Natural killer cell (primary cell): ENCODE measurements at regions not wholly inside any gene's neighbourhood (a gene's known extent, or its start where the extent isn't known, plus 50 kb on each side); places are given as distances from the start of the nearest gene placed in this dataset.
"Not testable (repeated sequence)": the region's sequence is repeated elsewhere in the genome, so short reads cannot be mapped to it uniquely, and the experiment has no call there.

ENCODE experiments used
- ATAC-seq, 3 donors: fragments of 150-1000 bp in 2 of 3; fragments of 200-7000 bp in 1 of 3; cut with Tn5 transposase; 1 replicate in 1 of 3; 2 replicates in 2 of 3; pipeline ENCODE4 v1.10.0; 2021; ENCODE audit warnings: mild to moderate bottlenecking in 2 of 3, moderate library complexity in 2 of 3
- DNase-seq, 2 donors: peaks; one replicate each; pipeline versions ENCODE4 v3.0.0 to v3.0.0-alpha.2; 2013 to 2021; ENCODE audit warnings: mixed read lengths in 1 of 2
- H3K27ac ChIP-seq: one replicate; pipeline ENCODE4 v1.5.1; 2013; ENCODE audit warnings: mild to moderate bottlenecking, low read length
- H3K27me3 ChIP-seq: one replicate; pipeline ENCODE4 v1.6.1; 2013; ENCODE audit warnings: low read length; ENCODE audit not compliant: control insufficient read depth, insufficient read depth
- H3K36me3 ChIP-seq: one replicate; pipeline ENCODE4 v1.6.1; 2013; ENCODE audit warnings: low read length; ENCODE audit not compliant: control insufficient read depth, insufficient read depth
- H3K4me1 ChIP-seq: one replicate; pipeline ENCODE4 v1.6.1; 2013; ENCODE audit warnings: low read length; ENCODE audit not compliant: control insufficient read depth, insufficient read depth
- H3K4me3 ChIP-seq: one replicate; pipeline ENCODE4 v1.5.1; 2013; ENCODE audit warnings: low read length
- H3K9me3 ChIP-seq: one replicate; pipeline ENCODE4 v1.6.1; 2013; ENCODE audit warnings: low read length; ENCODE audit not compliant: control insufficient read depth, insufficient read depth
- H3K27ac Mint-ChIP-seq, 2 donors: one replicate each; pipeline ENCODE4 v1.8.0; 2022; ENCODE audit warnings: mild to moderate bottlenecking in 2 of 2, mixed read lengths in 2 of 2, moderate library complexity in 1 of 2
- H3K27me3 Mint-ChIP-seq, 2 donors: one replicate each; pipeline ENCODE4 v1.8.0; 2022; ENCODE audit warnings: low read depth in 2 of 2, mixed read lengths in 2 of 2
- H3K36me3 Mint-ChIP-seq: one replicate; pipeline ENCODE4 v1.8.0; 2022; ENCODE audit warnings: mixed read lengths
- H3K4me1 Mint-ChIP-seq, 2 donors: one replicate each; pipeline ENCODE4 v1.8.0; 2022; ENCODE audit warnings: mixed read lengths in 2 of 2
- H3K4me3 Mint-ChIP-seq: one replicate; pipeline ENCODE4 v1.8.0; 2022; ENCODE audit warnings: mild to moderate bottlenecking, moderate library complexity, mixed read lengths
- H3K9me3 Mint-ChIP-seq, 2 donors: one replicate each; pipeline ENCODE4 v1.8.0; 2022; ENCODE audit warnings: mixed read lengths in 2 of 2
- CTCF ChIP-seq: fragments of 200-600 bp; IDR thresholded peaks from one replicate; pipeline ENCODE4 v1.8.0; 2022; ENCODE audit warnings: antibody characterized with exemption
- WGBS: methylation state at CpG from one replicate; pipeline ENCODE4 v1.1.7; 2013; ENCODE audit warnings: missing lambda C conversion rate; ENCODE audit not compliant: insufficient coverage; 5-methylcytosine and 5-hydroxymethylcytosine counted together
- intact Hi-C: fragments of 100-400 bp; cut with micrococcal nuclease; formaldehyde crosslinking; loops from one replicate; pipeline ENCODE4 v1.14.2; 2022

- H3K4me3 ChIP-seq, result no peak overlapping the region
- Mint-ChIP-seq H3K27me3 (peaks cover 14% of the 10 kb centered on the region in 2 donors), H3K36me3 (no peaks in the 10 kb centered on the region), H3K4me3 (no peak overlapping the region), H3K4me1 (no peaks in the 10 kb centered on the region), H3K9me3 (no peaks in the 10 kb centered on the region), H3K27ac (no peak overlapping the region)
- no peak for TF ChIP-seq CTCF
- DNase-seq (no peak), ATAC-seq (no peak)
- intact Hi-C loops, result loop anchor here (1.0 kb wide), 1 partner anchor 37 kb away; no protein-coding TSS in a partner anchor
- H3K36me3 ChIP-seq, result no peaks in the 10 kb centered on the region
- 60% methylated on average over 2 of the region's 2 CpGs for WGBS
- H3K4me1 ChIP-seq, result no peaks in the 10 kb centered on the region
- no peaks in the 10 kb centered on the region for H3K27me3 ChIP-seq
- H3K9me3 ChIP-seq, result no peaks in the 10 kb centered on the region
- H3K27ac ChIP-seq, result no peak overlapping the region
Measured at GRCh38 chr10:77718957-77719356, 81.3 kb upstream of the KCNMA1 start.

GRCh38 chr10:77718312-77718711, 80.7 kb upstream of the KCNMA1 start:
- H3K36me3 Mint-ChIP-seq, H3K4me1 ChIP-seq, ATAC-seq, H3K4me1 Mint-ChIP-seq, H3K9me3 Mint-ChIP-seq, H3K27me3 ChIP-seq, H3K27ac ChIP-seq, H3K9me3 ChIP-seq, H3K27ac Mint-ChIP-seq, H3K4me3 Mint-ChIP-seq, DNase-seq, intact Hi-C loops, H3K4me3 ChIP-seq, H3K36me3 ChIP-seq: not testable (repeated sequence)
- peaks cover 14 to 20% of the 10 kb centered on the region in 2 donors for H3K27me3 Mint-ChIP-seq
- 73% methylated on average over 5 of the region's 6 CpGs for WGBS

DNA sequence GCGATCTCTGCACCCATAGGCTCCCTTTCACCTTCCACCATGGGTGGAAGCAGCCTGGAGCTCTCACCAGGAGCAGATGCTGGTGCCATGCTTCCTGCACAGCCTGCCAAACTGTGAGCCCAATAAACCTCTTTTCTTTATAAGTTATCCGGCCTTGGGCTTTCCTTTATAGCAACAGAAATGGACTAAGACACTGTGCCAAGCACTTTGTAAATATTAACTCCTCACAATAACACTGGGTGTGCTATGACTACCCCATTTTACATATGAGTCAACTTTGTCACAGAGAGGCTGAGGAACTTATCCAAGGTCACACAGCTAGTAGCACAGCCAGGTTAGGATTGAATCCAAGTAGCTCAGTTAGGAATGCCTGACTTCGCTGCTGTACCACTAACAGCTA, 79.7 kb upstream of the KCNMA1 start:
- 77% methylated on average over 3 of the region's 3 CpGs for WGBS
- Mint-ChIP-seq H3K36me3 (no peaks in the 10 kb centered on the region), H3K4me1 (no peaks in the 10 kb centered on the region), H3K4me3 (no peak overlapping the region), H3K27me3 (peaks cover 14 to 23% of the 10 kb centered on the region in 2 donors), H3K27ac (no peak overlapping the region), H3K9me3 (no peaks in the 10 kb centered on the region)
- Histone ChIP-seq H3K27ac (no peak overlapping the region), H3K4me1 (no peaks in the 10 kb centered on the region), H3K4me3 (no peak overlapping the region), H3K36me3 (no peaks in the 10 kb centered on the region), H3K9me3 (no peaks in the 10 kb centered on the region), H3K27me3 (no peaks in the 10 kb centered on the region)
- intact Hi-C loops, result no loop called here
- TF ChIP-seq CTCF, result no peak
- ATAC-seq (no peak), DNase-seq (no peak)

DNA sequence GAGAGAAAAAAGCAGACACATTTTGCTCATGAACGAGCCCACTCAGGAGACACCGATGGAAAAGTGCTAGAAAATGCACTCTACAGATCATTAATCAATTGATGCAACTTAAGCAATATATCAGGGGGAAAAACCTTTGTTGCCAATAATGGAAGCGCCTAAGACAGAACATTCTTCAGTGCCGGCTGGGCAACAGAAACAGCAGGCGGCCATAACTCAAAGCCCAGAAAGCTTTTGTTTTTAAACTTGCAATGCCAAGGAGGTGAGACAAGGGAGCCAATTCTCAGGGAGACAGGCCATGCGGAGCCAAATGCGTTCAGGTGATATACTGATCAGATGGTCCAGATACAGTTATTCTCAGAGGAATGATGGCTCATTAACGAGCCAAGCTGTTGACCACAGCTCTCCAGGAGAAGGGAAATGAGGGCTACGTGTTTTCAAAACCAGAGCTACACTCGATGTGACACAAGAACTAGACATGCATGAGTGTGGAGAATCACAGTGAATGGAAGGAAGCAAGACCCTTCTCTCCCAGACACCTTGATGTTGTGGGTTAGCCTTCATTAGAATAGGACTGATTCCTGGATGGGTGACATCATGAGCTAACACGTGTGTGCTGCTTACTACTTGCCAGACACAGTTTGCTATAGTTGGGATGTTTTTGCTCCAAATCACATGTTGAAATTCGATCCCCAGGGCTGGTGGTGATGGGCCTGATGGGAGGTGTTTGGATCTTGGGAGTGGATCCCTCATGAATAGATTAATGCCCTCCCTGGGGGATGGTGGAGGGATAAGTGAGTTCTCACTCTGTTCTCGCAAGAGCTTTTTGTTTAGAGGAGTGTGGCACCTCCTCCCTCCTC, 79.1 kb upstream of the KCNMA1 start:
- H3K4me1 ChIP-seq, result peaks cover under 1% of the 10 kb centered on the region
- 81% methylated on average over 11 of the region's 13 CpGs for WGBS
- H3K27me3 ChIP-seq, result peaks cover 2% of the 10 kb centered on the region
- no peak for ATAC-seq
- no peak overlapping the region for H3K27ac ChIP-seq
- H3K4me1 Mint-ChIP-seq, result peaks cover 0 to under 1% of the 10 kb centered on the region in 2 donors
- no peaks in the 10 kb centered on the region for H3K36me3 Mint-ChIP-seq
- no peaks in the 10 kb centered on the region for H3K9me3 Mint-ChIP-seq
- DNase-seq, result no peak
- intact Hi-C loops, result no loop called here
- no peak overlapping the region for H3K4me3 ChIP-seq
- TF ChIP-seq CTCF, result no peak
- H3K9me3 ChIP-seq, result no peaks in the 10 kb centered on the region
- no peaks in the 10 kb centered on the region for H3K36me3 ChIP-seq
- no peak overlapping the region for H3K27ac Mint-ChIP-seq
- H3K27me3 Mint-ChIP-seq, result peaks cover 14 to 24% of the 10 kb centered on the region in 2 donors
- H3K4me3 Mint-ChIP-seq, result no peak overlapping the region
